ENCODE measurements at regions not wholly inside any gene's neighbourhood (a gene's known extent, or its start where the extent isn't known, plus 50 kb on each side); places are given as distances from the start of the nearest gene placed in this dataset.

- Histone ChIP-seq H3K9me3 (no peaks in the 10 kb centered on the region), H3K4me1 (no peaks in the 10 kb centered on the region), H3K4me3 (no peak overlapping the region), H3K27me3 (no peaks in the 10 kb centered on the region), H3K36me3 (no peaks in the 10 kb centered on the region), H3K27ac (no peak overlapping the region)
- TF ChIP-seq POLR2A (IDR thresholded peaks at IDR 0.05) (no peak), POLR2AphosphoS5 (IDR thresholded peaks at IDR 0.05) (no peak)
- no peak for DNase-seq
- intact Hi-C loops (cut with DNase I), result no loop called here
Measured at GRCh38 chr12:5301539-5301938, 130.4 kb upstream of the NTF3 start.

DNA sequence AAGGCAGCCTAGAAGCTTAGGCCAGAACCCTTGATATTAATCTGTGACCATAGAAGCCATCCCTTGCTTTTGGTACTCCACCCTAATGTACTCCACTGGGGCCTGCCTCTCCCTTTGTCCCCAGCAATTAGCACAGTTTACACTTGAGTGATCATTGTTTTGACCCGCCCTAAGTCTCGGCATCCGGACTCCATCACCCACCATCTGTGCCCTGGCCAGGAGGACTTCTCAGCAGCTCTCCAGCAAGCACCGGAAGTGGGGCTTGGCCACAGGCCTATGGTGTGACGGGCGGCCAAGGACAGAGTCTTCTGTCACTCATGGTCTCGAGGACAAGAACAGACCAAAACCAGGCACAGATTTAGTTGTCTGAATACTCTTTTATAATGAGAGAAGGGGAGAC lies 126.5 kb upstream of the NTF3 start:
- TF ChIP-seq EP300 (IDR thresholded peaks at IDR 0.05), result no peak
- TF ChIP-seq POLR2A (IDR thresholded peaks at IDR 0.05), result no peak
- Histone ChIP-seq H3K9me3 (no peaks in the 10 kb centered on the region), H3K27me3 (no peaks in the 10 kb centered on the region), H3K27ac (no peak overlapping the region), H3K4me1 (peaks cover 0 to 14% (median 7%) of the 10 kb centered on the region in 4 donors), H3K4me3 (no peak overlapping the region), H3K36me3 (no peaks in the 10 kb centered on the region)
- 64 to 81% methylated on average over 7 of the region's 7 CpGs for WGBS, 2 donors
- intact Hi-C loops (cut with DNase I), result no loop called here
- DNase-seq, result no peak

DNA sequence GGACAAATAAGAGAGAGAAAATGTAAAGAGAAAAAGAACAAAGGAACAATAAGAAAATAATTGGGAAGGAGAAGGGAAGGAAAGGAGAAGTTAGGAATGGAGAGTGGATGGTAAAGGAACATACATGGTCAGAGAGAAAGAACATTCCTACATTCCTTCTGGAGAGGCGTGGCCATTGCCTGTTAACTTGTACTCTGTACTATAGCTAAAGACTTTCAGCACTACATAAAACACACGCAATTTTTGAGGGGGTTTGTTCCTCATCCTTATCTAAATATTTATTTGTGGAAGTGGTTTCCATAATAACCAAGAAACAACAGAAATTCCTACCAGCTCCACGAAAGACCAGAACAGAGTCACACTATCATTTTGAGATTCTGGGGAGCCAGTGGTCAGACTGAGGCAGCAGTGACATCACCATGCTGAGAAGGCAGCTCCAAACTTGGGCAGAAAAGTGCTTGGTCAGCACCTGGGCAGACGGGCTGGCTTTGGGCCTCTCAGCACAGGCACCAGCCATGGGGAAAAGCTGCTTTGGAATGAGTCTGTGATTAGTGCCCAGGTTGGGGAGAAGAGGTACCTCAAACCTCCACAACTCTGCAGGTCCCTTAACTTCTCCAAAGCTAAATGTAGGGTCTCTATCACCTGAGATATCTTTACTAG lies 125.9 kb upstream of the NTF3 start:
- intact Hi-C loops (cut with DNase I), result no loop called here
- Histone ChIP-seq H3K4me3 (no peak overlapping the region), H3K27me3 (no peaks in the 10 kb centered on the region), H3K9me3 (no peaks in the 10 kb centered on the region), H3K4me1 (peaks cover 0 to 14% (median 7%) of the 10 kb centered on the region in 4 donors), H3K36me3 (no peaks in the 10 kb centered on the region), H3K27ac (no peak overlapping the region)
- TF ChIP-seq EP300 (IDR thresholded peaks at IDR 0.05) (no peak), POLR2AphosphoS5 (IDR thresholded peaks at IDR 0.05) (no peak), POLR2A (IDR thresholded peaks at IDR 0.05) (no peak)
- TF ChIP-seq, protein P1, sequence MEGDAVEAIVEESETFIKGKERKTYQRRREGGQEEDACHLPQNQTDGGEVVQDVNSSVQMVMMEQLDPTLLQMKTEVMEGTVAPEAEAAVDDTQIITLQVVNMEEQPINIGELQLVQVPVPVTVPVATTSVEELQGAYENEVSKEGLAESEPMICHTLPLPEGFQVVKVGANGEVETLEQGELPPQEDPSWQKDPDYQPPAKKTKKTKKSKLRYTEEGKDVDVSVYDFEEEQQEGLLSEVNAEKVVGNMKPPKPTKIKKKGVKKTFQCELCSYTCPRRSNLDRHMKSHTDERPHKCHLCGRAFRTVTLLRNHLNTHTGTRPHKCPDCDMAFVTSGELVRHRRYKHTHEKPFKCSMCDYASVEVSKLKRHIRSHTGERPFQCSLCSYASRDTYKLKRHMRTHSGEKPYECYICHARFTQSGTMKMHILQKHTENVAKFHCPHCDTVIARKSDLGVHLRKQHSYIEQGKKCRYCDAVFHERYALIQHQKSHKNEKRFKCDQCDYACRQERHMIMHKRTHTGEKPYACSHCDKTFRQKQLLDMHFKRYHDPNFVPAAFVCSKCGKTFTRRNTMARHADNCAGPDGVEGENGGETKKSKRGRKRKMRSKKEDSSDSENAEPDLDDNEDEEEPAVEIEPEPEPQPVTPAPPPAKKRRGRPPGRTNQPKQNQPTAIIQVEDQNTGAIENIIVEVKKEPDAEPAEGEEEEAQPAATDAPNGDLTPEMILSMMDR (IDR thresholded peaks at IDR 0.05), result no peak
- no peak for DNase-seq
- 52 to 68% methylated on average over 4 of the region's 4 CpGs for WGBS, 2 donors

DNA sequence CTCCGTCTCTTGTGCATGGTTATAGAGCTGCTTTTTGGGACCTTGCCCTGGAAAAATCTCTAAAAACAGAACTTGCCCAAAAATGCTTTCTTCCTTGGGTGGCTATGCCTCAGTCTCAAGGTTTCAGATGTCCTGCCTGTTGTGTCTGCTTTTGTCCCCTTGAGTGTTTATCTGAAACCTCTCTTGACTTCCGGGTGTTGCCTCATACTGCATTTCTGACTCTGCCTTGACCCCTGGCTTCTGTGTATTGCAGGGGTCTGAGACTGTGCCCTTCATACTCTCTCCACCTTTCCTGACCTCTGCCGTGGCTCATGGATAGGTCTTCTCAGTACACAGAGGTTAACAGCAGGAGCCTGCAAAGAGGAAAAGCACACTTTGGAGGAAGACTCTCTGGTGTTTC lies 124.8 kb upstream of the NTF3 start:
- TF ChIP-seq POLR2AphosphoS5 (IDR thresholded peaks at IDR 0.05) (no peak), EP300 (IDR thresholded peaks at IDR 0.05) (no peak), POLR2A (IDR thresholded peaks at IDR 0.05) (no peak)
- TF ChIP-seq, protein P1 (IDR thresholded peaks at IDR 0.05), result no peak
- H3K27ac ChIP-seq, result no peak overlapping the region
- H3K36me3 ChIP-seq, result no peaks in the 10 kb centered on the region
- WGBS, 2 donors, result 71 to 78% methylated on average over 3 of the region's 3 CpGs
- no peak for DNase-seq
- H3K27me3 ChIP-seq, result no peaks in the 10 kb centered on the region
- H3K4me1 ChIP-seq, result peaks cover 0 to 14% (median 7%) of the 10 kb centered on the region in 4 donors
- no peaks in the 10 kb centered on the region for H3K9me3 ChIP-seq
- H3K4me3 ChIP-seq, result no peak overlapping the region
- intact Hi-C loops (cut with DNase I), result no loop called here

GRCh38 chr12:5308216-5308615 lies 123.7 kb upstream of the NTF3 start:
- Histone ChIP-seq H3K36me3 (no peaks in the 10 kb centered on the region), H3K4me1 (peaks cover 0 to 14% (median 7%) of the 10 kb centered on the region in 4 donors), H3K4me3 (no peak overlapping the region), H3K27ac (no peak overlapping the region), H3K27me3 (no peaks in the 10 kb centered on the region), H3K9me3 (no peaks in the 10 kb centered on the region)
- TF ChIP-seq POLR2A (IDR thresholded peaks at IDR 0.05) (no peak), EP300 (IDR thresholded peaks at IDR 0.05) (no peak), POLR2AphosphoS5 (IDR thresholded peaks at IDR 0.05) (no peak)
- TF ChIP-seq, protein P1 (IDR thresholded peaks at IDR 0.05), result no peak
- intact Hi-C loops (cut with DNase I), result no loop called here
- DNase-seq, result no peak

DNA sequence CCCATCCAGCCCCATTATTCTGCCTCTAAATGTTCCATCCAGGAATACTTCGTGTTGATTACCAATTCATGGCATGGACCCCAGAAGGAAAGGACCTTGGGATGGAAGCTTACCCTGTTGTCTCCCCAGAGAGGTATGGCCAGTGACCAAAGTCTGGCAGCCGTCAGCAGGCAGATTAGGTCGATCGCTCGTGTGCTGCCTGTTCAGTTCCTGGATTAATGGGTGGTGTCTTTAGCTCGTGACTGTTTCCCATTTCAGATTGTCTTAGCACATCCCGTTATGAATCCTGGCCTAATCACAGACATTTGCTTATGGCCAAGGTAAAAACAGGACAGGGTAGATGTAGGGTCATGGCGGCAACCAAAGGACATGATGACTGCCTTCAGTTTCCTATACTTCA lies 122.9 kb upstream of the NTF3 start:
- H3K4me1 ChIP-seq, result peaks cover 0 to 14% (median 7%) of the 10 kb centered on the region in 4 donors
- no peak overlapping the region for H3K27ac ChIP-seq
- TF ChIP-seq, protein P1 (IDR thresholded peaks at IDR 0.05), result no peak
- no peak overlapping the region for H3K4me3 ChIP-seq
- H3K9me3 ChIP-seq, result no peaks in the 10 kb centered on the region
- H3K27me3 ChIP-seq, result no peaks in the 10 kb centered on the region
- intact Hi-C loops (cut with DNase I), result no loop called here
- WGBS, 2 donors, result 92 to 93% methylated on average over 8 of the region's 8 CpGs
- no peaks in the 10 kb centered on the region for H3K36me3 ChIP-seq
- no peak for DNase-seq

All from sigmoid colon (tissue), 6 donors.